ENCODE measurements at regions not wholly inside any gene's neighbourhood (a gene's known extent, or its start where the extent isn't known, plus 50 kb on each side); places are given as distances from the start of the nearest gene placed in this dataset.

GRCh38 chr13:40098246-40098645 is 442.8 kb downstream of the COG6 start:
- Histone ChIP-seq H3K4me3 (no peak overlapping the region), H3K27me3 (no peaks in the 10 kb centered on the region), H3K27ac (no peak overlapping the region), H3K9me3 (no peaks in the 10 kb centered on the region), H3K36me3 (no peaks in the 10 kb centered on the region), H3K4me1 (peaks cover 0 to 23% (median 9%) of the 10 kb centered on the region in 4 donors)
- intact Hi-C loops (cut with DNase I) = no loop called here
- no peak for DNase-seq
- ATAC-seq = no peak
- TF ChIP-seq CTCF (IDR thresholded peaks at IDR 0.05) (no peak), POLR2A (IDR thresholded peaks at IDR 0.05) (no peak)
- 85% methylated on average over 2 of the region's 7 CpGs for WGBS (ENCODE audit: insufficient coverage, low coverage, low lambda C conversion rate, missing lambda C conversion rate)

- no peak overlapping the region for H3K27ac ChIP-seq
- no peak for ATAC-seq
- H3K9me3 ChIP-seq = no peaks in the 10 kb centered on the region
- TF ChIP-seq CTCF (IDR thresholded peaks at IDR 0.05) = no peak
- no peak for TF ChIP-seq POLR2A (IDR thresholded peaks at IDR 0.05)
- intact Hi-C loops (cut with DNase I) = no loop called here
- 93% methylated on average over 2 of the region's 3 CpGs for WGBS (ENCODE audit: insufficient coverage, low coverage, low lambda C conversion rate, missing lambda C conversion rate)
- H3K4me1 ChIP-seq = peaks cover 0 to 5% (median under 1%) of the 10 kb centered on the region in 4 donors
- no peak for DNase-seq
- H3K4me3 ChIP-seq = no peak overlapping the region
- no peaks in the 10 kb centered on the region for H3K27me3 ChIP-seq
- no peaks in the 10 kb centered on the region for H3K36me3 ChIP-seq
These were observed 446.4 kb downstream of the COG6 start for GRCh38 chr13:40101708-40102359.

- no peak for TF ChIP-seq POLR2A (IDR thresholded peaks at IDR 0.05)
- TF ChIP-seq CTCF (IDR thresholded peaks at IDR 0.05) = no peak
These were observed 446.9 kb downstream of the COG6 start for GRCh38 chr13:40102360-40102727.

GRCh38 chr13:40102854-40103253 is 447.4 kb downstream of the COG6 start:
- DNase-seq (no peak), ATAC-seq (no peak)
- Histone ChIP-seq H3K9me3 (no peaks in the 10 kb centered on the region), H3K27me3 (no peaks in the 10 kb centered on the region), H3K27ac (no peak overlapping the region), H3K4me3 (no peak overlapping the region), H3K4me1 (no peaks in the 10 kb centered on the region), H3K36me3 (no peaks in the 10 kb centered on the region)
- intact Hi-C loops (cut with DNase I) = no loop called here
- TF ChIP-seq CTCF (IDR thresholded peaks at IDR 0.05) (no peak), POLR2A (IDR thresholded peaks at IDR 0.05) (no peak)
- WGBS (ENCODE audit: insufficient coverage, low coverage, low lambda C conversion rate, missing lambda C conversion rate) = no CpG with 5 or more reads among the region's 9 CpGs

More at GRCh38 chr13:40102360-40102727, 446.9 kb downstream of the COG6 start:
- ATAC-seq (no peak), DNase-seq (no peak)
- no peak overlapping the region for H3K27ac ChIP-seq
- no peaks in the 10 kb centered on the region for H3K27me3 ChIP-seq
- 60% methylated on average over 2 of the region's 3 CpGs for WGBS (ENCODE audit: insufficient coverage, low coverage, low lambda C conversion rate, missing lambda C conversion rate)
- intact Hi-C loops (cut with DNase I) = no loop called here
- peaks cover 0 to under 1% (median 0%) of the 10 kb centered on the region in 4 donors for H3K4me1 ChIP-seq
- H3K4me3 ChIP-seq = no peak overlapping the region
- H3K9me3 ChIP-seq = no peaks in the 10 kb centered on the region
- no peaks in the 10 kb centered on the region for H3K36me3 ChIP-seq

Measured in right lobe of liver (tissue), 6 donors.